ENCODE measurements at regions not wholly inside any gene's neighbourhood (a gene's known extent, or its start where the extent isn't known, plus 50 kb on each side); places are given as distances from the start of the nearest gene placed in this dataset.

DNA sequence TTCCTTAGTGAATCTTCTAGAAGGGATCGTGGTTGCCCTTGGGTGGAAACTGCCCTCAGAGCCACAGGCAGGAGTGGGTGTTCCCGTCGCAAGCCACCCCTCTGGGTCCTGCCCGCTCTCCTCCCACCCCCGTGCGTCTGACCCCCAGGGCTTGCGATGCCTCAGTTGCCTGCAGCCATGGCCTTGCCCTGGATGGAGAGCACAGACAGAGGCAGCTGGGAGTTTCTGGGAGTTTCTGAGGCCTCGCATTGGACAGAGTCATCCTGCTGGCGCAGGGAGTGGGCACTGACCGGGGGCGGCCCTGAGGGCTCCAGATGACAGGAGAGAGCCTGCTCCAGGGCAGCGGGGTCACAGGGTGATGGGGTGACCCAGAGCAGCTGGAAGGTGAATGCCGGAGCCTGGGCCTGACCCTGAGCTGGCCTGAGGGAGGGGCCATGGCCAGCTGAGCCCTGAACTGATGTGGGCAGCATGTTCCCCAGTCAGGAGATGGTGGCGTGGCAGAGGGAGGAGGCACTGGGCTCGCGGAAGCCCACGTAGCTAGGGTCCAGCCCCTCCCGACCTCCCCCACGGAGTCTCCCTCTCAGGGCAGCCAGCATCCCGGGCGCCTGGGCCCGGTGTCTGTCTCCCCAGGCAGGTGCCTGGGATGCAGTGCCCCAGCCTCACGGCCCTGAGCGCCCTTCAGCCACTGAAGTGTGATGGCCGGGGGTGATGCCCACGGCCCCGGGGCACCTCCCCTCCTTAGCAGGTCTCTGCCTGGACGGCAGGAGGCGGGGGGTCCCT is 1236.2 kb downstream of the BRD1 start:
- TF ChIP-seq POLR2A (IDR thresholded peaks at IDR 0.05), result no peak
- TF ChIP-seq, protein P1, sequence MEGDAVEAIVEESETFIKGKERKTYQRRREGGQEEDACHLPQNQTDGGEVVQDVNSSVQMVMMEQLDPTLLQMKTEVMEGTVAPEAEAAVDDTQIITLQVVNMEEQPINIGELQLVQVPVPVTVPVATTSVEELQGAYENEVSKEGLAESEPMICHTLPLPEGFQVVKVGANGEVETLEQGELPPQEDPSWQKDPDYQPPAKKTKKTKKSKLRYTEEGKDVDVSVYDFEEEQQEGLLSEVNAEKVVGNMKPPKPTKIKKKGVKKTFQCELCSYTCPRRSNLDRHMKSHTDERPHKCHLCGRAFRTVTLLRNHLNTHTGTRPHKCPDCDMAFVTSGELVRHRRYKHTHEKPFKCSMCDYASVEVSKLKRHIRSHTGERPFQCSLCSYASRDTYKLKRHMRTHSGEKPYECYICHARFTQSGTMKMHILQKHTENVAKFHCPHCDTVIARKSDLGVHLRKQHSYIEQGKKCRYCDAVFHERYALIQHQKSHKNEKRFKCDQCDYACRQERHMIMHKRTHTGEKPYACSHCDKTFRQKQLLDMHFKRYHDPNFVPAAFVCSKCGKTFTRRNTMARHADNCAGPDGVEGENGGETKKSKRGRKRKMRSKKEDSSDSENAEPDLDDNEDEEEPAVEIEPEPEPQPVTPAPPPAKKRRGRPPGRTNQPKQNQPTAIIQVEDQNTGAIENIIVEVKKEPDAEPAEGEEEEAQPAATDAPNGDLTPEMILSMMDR (IDR thresholded peaks at IDR 0.05 in 8 of 11, conservative IDR thresholded peaks at IDR 0.05 in 3 of 11), result no peak

Measured in spleen (tissue), 7 donors.